Neural cell (in vitro differentiated cells): ENCODE measurements at regions not wholly inside any gene's neighbourhood (a gene's known extent, or its start where the extent isn't known, plus 50 kb on each side); places are given as distances from the start of the nearest gene placed in this dataset.
"Not testable (repeated sequence)": the region's sequence is repeated elsewhere in the genome, so short reads cannot be mapped to it uniquely, and the experiment has no call there.

Experiments
- H2AFZ ChIP-seq: fragments of 200-600, 300-800 bp; sonication (generic), shearing (Covaris generic); 2 replicates; pipeline ENCODE4 v1.6.0; 2014; ENCODE audit warnings: low read depth, mild to moderate bottlenecking, antibody characterized with exemption, low read length, moderate library complexity
- H3F3A ChIP-seq: fragments of 200-600 bp; shearing (Covaris generic); 2 replicates; pipeline ENCODE4 v1.6.1; 2016; ENCODE audit warnings: mild to moderate bottlenecking, moderate library complexity, mixed read lengths, antibody characterized with exemption, low read length; ENCODE audit not compliant: insufficient read depth, poor library complexity, severe bottlenecking
- H3K27ac ChIP-seq: fragments of 200-600, 300-800 bp; sonication (generic), shearing (Covaris generic); 2 replicates; pipeline ENCODE4 v1.5.1; 2014; ENCODE audit warnings: mild to moderate bottlenecking, low read length, moderate library complexity
- H3K27me3 ChIP-seq: fragments of 300-800, 200-600 bp; sonication (generic), shearing (Covaris generic); 2 replicates; pipeline ENCODE4 v1.6.0; 2014; ENCODE audit warnings: mild to moderate bottlenecking, low read depth, low read length, moderate library complexity; ENCODE audit not compliant: insufficient read depth
- H3K36me3 ChIP-seq: fragments of 300-800, 200-600 bp; sonication (generic), shearing (Covaris generic); 2 replicates; pipeline ENCODE4 v1.5.1; 2014; ENCODE audit warnings: mild to moderate bottlenecking, antibody characterized with exemption, low read length, moderate library complexity; ENCODE audit not compliant: insufficient read depth
- H3K4me2 ChIP-seq: fragments of 300-800, 200-600 bp; sonication (generic), shearing (Covaris generic); 2 replicates; pipeline ENCODE4 v1.6.0; 2014; ENCODE audit warnings: mild to moderate bottlenecking, low read length
- H3K4me3 ChIP-seq: fragments of 300-800, 200-600 bp; sonication (generic), shearing (Covaris generic); 2 replicates; pipeline ENCODE4 v1.5.1; 2014; ENCODE audit warnings: mild to moderate bottlenecking, low read length, moderate library complexity
- H3K79me2 ChIP-seq: fragments of 200-600 bp; shearing (Covaris generic); replicated peaks from 2 replicates; pipeline ENCODE4 v1.6.0; 2014; ENCODE audit warnings: mild to moderate bottlenecking, low read length, moderate library complexity; ENCODE audit not compliant: insufficient read depth
- H3K9ac ChIP-seq: fragments of 300-800, 200-600 bp; sonication (generic), shearing (Covaris generic); 2 replicates; pipeline ENCODE4 v1.6.1; 2016; ENCODE audit warnings: mild to moderate bottlenecking, low read length, mixed read lengths
- H3K9me2 ChIP-seq: fragments of 200-600 bp; shearing (Covaris generic); 2 replicates; pipeline ENCODE4 v1.6.1; 2016; ENCODE audit warnings: mild to moderate bottlenecking, low read length, mixed read lengths; ENCODE audit not compliant: insufficient read depth
- H3K9me3 ChIP-seq: fragments of 200-600, 300-800 bp; sonication (generic), shearing (Covaris generic); 2 replicates; pipeline ENCODE4 v1.6.1; 2016; ENCODE audit warnings: mild to moderate bottlenecking, mixed run types, low read length, moderate library complexity, mixed read lengths
- H4K20me1 ChIP-seq: fragments of 200-600 bp; shearing (Covaris generic); 2 replicates; pipeline ENCODE4 v1.6.1; 2016; ENCODE audit warnings: mild to moderate bottlenecking, mixed run types; ENCODE audit not compliant: insufficient read depth
- CTCF ChIP-seq: fragments of 450-650 bp; IDR thresholded peaks from 2 replicates; pipeline ENCODE4 v1.5.1; 2014; ENCODE audit warnings: antibody characterized with exemption, mild to moderate bottlenecking, moderate library complexity; ENCODE audit not compliant: poor library complexity, severe bottlenecking
- EP300 ChIP-seq: fragments of 450-650 bp; conservative IDR thresholded peaks from 2 replicates; pipeline ENCODE4 v1.6.1; 2014; ENCODE audit warnings: antibody characterized with exemption, mild to moderate bottlenecking, moderate library complexity; ENCODE audit not compliant: poor library complexity, severe bottlenecking
- EZH2 ChIP-seq: fragments of 200-600, 300-800 bp; shearing (Covaris generic), sonication (generic); IDR thresholded peaks from 2 replicates; pipeline ENCODE4 v1.6.1; 2014; ENCODE audit warnings: antibody characterized with exemption, low read length, borderline replicate concordance, mild to moderate bottlenecking; ENCODE audit not compliant: insufficient read depth, poor library complexity, severe bottlenecking
- MXI1 ChIP-seq: fragments of 450-650 bp; conservative IDR thresholded peaks from 2 replicates; pipeline ENCODE4 v1.6.1; 2014; ENCODE audit warnings: antibody characterized with exemption, mild to moderate bottlenecking; ENCODE audit not compliant: poor library complexity, severe bottlenecking
- POLR2AphosphoS5 ChIP-seq: IDR thresholded peaks from 2 replicates; pipeline ENCODE4 v1.6.1; 2012
- RAD21 ChIP-seq: fragments of 450-650 bp; conservative IDR thresholded peaks from 2 replicates; pipeline ENCODE4 v1.6.1; 2014; ENCODE audit warnings: antibody characterized with exemption, mild to moderate bottlenecking, moderate library complexity
- REST ChIP-seq: IDR thresholded peaks from 2 replicates; pipeline ENCODE4 v1.6.1; 2012; ENCODE audit warnings: borderline replicate concordance
- SMC3 ChIP-seq: fragments of 450-650 bp; conservative IDR thresholded peaks from 2 replicates; pipeline ENCODE4 v1.6.1; 2014; ENCODE audit warnings: antibody characterized with exemption, mild to moderate bottlenecking, moderate library complexity; ENCODE audit not compliant: poor library complexity
- TAF1 ChIP-seq: IDR thresholded peaks from 2 replicates; pipeline ENCODE4 v1.6.1; 2012; ENCODE audit warnings: low read depth

GRCh38 chr2:129559101-129559500 is 420.4 kb upstream of the RAB6C start:
- TF ChIP-seq TAF1: no peak
- no peak for TF ChIP-seq MXI1
- no peak for TF ChIP-seq POLR2AphosphoS5
- no peak for TF ChIP-seq CTCF
- no peak for TF ChIP-seq REST
- no peak for TF ChIP-seq RAD21
- no peak for TF ChIP-seq SMC3
- TF ChIP-seq EP300: no peak
- TF ChIP-seq EZH2: no peak
- Histone ChIP-seq H3K27ac (no peak overlapping the region), H3K9me2 (no peaks in the 10 kb centered on the region), H3K4me2 (no peak overlapping the region), H3K4me3 (no peak overlapping the region), H2AFZ (no peak overlapping the region), H3K79me2 (no peaks in the 10 kb centered on the region), H3F3A (no peaks in the 10 kb centered on the region), H3K36me3 (no peaks in the 10 kb centered on the region), H3K9me3 (no peaks in the 10 kb centered on the region), H3K9ac (no peak overlapping the region), H3K27me3 (no peaks in the 10 kb centered on the region), H4K20me1 (no peaks in the 10 kb centered on the region)

GRCh38 chr2:129565551-129566109 is 413.8 kb upstream of the RAB6C start:
- H3K79me2 ChIP-seq: no peaks in the 10 kb centered on the region
- H3K36me3 ChIP-seq: no peaks in the 10 kb centered on the region
- H3K9ac ChIP-seq: no peak overlapping the region
- no peaks in the 10 kb centered on the region for H4K20me1 ChIP-seq
- H2AFZ ChIP-seq: no peak overlapping the region
- TF ChIP-seq CTCF (no peak), TAF1 (no peak), MXI1 (no peak), EZH2 (no peak), EP300 (no peak), SMC3 (no peak), REST (no peak), RAD21 (no peak), POLR2AphosphoS5 (no peak)
- no peaks in the 10 kb centered on the region for H3F3A ChIP-seq
- H3K4me2 ChIP-seq: no peak overlapping the region
- H3K27me3 ChIP-seq: no peaks in the 10 kb centered on the region
- H3K9me3 ChIP-seq: no peaks in the 10 kb centered on the region
- no peak overlapping the region for H3K27ac ChIP-seq
- no peaks in the 10 kb centered on the region for H3K9me2 ChIP-seq
- no peak overlapping the region for H3K4me3 ChIP-seq

GRCh38 chr2:129570812-129571211 is 408.7 kb upstream of the RAB6C start:
- not testable (repeated sequence) for H3K4me3 ChIP-seq, H3K9ac ChIP-seq, H3K27ac ChIP-seq, H3K9me2 ChIP-seq, H4K20me1 ChIP-seq, H3F3A ChIP-seq, H3K36me3 ChIP-seq, H3K4me2 ChIP-seq, H3K27me3 ChIP-seq, H3K9me3 ChIP-seq, H2AFZ ChIP-seq, H3K79me2 ChIP-seq
